DMS153 treated with DMSO at 0.1 percent for 48 hours (cell line): ENCODE measurements at regions not wholly inside any gene's neighbourhood (a gene's known extent, or its start where the extent isn't known, plus 50 kb on each side); places are given as distances from the start of the nearest gene placed in this dataset.
"Not testable (repeated sequence)": the region's sequence is repeated elsewhere in the genome, so short reads cannot be mapped to it uniquely, and the experiment has no call there.

Source experiments
- DNase-seq: peaks from one replicate; lab custom pipeline; 2025; ENCODE audit not compliant: unreplicated experiment; lab: John Stamatoyannopoulos, UW

DNA sequence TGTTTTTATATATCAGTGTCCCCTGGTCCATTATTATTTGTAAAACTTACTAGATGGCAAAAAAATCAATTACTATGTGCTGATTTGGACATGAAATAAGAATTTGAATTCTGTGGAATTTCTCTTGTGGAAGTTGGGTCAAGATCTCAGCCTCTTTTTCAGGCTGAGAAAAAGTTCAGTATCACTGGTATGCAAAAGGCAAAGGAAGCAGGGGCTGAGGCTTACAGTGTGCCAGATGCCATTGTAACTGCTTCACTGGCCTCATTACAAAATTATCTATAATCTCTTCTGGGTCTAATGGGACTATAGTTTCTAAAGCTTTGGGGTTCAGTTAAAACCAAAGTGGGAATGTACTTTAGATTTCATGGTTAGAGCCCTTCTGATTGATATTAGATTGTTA, 125.9 kb upstream of the SLC7A14 start:
- no peak for DNase-seq

DNA sequence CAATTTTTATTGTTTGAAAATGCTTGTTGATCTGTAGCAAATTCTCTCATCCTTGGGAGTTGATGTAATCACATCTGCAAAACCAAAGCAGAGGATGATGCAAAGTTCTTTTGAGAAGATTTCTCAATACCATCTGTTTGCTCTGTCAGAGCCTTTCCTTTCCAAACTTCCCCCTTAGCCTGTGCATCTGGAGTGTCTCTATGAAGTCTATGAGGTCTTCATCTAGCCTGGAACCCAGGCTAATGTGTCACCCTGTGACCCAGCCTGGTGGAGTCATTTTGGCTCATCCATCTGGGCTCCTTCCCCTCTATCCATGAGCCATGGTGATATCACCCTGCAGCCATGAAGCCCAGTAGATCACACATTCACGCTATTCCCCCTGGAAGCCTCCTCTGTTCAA, 123.2 kb upstream of the SLC7A14 start:
- no peak for DNase-seq

DNA sequence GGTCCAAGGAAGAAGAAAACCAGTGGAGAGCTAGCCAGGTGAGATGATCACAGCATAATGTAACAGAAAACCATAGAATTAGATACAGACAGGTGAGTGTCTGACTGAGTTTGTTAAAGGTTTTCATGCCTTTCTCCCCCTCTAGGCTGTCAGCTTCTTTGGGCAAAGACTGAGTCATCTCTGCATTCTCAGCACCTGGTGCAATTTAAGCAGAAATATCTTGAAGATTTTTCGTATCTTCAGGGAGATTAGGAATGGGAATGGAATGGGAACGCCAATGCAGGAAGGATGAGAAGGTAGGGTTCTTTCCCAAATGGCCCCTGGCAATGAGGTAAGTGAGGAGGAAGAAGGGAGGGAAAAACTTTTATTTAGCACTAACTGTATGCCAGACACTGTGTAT, 122.0 kb upstream of the SLC7A14 start:
- no peak for DNase-seq

DNA sequence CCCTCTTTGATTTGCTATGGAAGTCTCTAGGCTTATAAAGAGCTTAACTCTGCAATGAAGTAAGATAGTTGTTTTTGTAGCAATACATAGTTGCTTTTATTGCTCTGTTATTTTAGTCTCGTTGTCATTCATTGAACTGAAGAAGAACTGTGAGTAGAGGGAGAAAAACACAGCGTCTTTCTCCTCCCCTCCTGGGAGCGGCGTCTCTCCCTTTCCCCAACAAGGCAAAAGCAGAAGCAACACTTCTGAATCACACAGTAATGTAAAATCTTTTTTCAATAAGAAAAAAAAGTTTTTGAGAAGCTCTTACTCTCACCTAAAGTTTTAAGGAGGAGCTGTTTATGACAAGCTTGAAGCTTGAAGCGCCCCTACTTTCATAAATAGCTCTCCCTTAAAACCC, 119.3 kb upstream of the SLC7A14 start:
- DNase-seq: no peak

DNA sequence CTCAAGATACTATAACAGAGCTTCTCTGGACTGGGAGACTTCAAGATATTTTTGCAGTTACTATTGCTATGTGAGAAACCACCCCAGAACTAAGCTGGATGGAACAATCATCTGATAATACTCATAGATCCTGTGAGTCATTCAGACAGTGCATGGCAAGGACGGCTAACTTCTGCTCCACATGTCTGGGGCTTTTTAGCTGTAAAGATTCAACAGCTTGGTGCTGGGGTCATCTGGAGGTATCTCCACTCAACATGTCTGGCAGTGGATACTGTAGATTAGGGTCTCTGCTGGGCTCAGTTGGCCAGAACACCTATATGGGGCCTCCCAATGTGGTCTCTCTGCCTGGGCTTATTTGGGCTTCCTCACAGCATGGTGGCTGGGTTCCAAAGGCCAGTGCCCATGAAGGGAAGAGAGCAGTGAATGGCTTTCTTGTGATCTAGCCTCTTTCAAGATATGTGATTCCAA, 117.3 kb upstream of the SLC7A14 start:
- no peak for DNase-seq

DNA sequence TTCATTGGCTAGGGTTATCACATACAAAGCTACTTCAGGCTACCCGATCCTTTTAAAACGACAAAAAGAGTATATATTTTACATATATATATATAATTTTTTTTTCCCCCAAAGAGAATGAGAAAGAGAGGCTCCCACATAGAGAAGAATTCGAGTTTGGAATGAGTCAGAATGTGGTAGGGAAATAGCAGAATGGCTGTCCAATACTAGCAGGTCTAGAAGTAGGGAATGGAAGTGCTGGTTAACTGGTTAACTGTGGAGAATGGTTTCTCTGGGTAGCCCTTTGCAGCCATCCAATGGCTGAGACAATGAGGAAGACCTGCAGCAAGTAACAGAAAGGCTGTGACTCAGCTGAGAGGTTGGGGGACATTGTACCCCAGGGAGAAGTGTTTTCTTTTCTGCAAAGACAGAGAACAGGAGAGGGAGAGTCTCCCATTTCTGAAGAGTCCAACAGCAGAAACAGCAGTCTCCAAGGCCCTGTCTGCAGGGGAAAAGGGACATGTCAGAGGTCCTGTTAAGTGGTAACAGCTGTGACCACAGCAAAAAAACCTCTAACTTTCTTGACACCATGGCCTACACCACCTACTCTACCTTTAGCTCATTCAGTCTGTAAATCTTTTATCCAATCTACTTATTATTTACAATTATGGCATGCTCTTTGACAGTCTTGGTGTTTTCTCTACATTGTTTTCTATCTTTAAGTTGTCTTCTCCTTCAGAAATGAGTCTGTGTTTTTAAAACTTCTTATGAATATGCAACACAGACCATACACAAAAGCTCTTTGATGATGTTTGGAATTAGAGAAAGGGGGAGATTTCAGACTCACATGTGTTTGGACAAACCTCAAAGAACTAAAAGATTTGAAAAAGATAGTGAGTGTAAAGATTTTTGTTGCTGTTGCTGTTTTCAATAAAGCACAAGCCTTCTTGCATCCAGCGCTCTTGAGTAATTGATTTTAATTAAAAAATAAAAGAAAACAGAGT, 116.1 kb upstream of the SLC7A14 start:
- no peak for DNase-seq

DNA sequence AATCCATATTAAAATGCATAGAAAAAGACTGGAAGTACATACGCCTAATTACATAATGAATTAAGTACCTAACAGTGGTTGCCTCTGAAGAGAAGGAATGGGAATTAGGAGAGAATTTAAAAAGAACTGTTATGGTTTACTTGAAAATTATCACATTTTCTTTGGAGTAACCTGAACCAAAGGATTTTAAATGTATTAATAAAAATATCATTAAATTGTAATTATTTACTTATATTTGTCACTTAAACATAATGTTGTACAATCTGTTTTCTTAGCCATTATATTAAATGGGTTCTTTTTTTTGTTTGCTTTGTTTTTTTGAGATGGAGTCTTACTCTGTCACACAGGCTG, 114.2 kb upstream of the SLC7A14 start:
- DNase-seq: no peak

DNA sequence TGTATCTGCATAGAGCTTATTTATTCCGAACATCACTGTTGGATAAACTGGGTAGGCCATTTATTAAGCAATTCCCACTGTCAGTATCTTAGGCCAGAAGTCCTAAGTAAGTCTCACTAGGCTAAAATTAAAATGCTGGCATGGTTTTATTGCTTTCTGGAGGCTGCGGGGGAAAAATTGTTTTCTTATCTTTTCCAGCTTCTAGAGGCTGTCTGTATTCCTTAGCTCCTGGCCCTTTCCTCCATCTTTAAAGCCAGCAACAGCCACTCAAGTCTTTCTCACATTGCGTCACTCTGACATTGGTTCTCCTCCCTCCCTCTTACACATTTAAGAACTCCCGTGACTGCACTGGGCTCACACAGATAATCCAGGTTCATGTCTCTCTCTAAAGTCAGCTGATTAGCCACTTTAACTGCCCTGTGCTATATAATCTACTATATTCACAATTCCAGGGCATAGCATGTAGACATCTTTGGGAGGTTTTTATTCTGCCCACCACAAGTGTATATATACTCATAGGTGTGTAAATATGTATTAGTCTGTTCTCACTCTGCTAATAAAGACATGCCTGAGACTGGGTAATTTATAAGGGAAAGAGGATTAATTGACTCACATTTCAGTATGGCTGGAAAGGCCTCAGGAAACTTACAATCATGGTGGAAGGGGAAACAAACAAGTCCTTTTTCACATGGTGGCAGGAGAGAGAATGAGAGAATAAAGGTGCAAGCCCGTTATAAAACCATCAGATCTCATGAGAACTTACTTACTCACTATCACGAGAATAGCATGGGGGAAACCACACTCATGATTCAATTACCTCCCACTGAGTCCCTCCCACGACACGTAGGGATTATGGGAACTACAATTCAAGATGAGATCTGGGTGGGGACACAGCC, 113.5 kb upstream of the SLC7A14 start:
- no peak for DNase-seq

DNA sequence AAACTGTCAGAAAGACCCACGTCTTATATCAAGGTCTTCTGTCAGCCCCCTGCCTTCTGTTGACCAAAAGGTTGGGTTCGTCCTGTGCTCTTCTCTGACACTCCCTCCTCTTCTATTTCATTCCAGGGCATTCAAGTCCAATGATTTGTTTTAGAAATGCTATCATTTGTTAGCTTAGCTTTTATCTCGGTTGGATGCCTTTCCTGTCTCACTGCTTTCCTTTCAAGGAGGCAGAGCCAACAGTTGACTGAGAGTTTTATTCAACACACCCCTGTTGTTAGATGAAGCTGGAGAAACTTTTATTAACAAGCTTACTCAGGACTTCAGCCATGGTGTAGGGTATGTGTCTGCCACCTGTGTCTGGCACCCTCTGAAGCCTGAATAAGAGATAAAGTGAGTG, 112.0 kb upstream of the SLC7A14 start:
- peak; percentile 62 for DNase-seq

DNA sequence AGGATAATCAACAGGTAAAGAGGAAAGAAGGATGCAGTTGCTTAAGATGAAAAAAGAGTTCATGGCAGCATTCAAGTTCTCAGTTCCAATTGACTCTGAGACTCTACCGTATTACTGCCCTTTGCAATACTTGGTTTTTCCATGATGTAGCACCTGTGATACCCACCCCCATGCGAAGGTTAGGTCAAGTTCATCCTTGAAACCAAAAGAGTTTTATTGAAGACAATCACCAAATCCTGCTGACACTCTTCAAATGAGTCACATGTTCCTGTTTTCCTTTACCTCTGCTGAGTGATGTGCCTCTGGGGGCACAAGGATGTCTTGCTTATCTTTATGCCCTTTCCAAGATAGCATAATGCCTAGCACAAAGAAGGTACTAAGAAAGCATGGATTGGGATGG, 111.3 kb upstream of the SLC7A14 start:
- no peak for DNase-seq

DNA sequence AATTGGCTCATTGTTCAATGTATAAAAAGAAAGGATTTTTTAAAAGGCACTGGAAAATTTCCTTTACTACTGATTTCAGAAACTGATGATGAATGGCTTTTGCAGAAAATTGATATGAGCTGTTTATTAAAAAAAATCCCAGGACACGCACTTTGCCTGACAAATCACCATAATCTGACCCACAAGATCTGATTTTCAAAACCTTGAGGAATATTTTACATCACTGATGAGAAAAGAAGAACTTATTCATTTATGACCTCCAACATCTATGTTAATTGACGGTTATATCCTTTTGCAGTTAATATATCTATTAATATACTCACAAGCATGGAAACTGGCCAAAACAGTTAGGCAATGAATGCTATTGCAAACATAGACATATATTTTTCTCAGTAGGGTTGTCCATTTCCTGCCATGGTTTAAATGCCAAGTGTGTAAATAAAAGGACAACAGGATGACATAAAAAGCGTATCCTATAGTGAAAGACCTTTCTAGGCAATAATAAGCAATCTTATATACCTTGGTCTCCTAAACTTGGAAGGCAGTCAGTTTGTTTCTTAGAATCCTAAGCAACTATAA, 109.7 kb upstream of the SLC7A14 start:
- peak; percentile 50 for DNase-seq

DNA sequence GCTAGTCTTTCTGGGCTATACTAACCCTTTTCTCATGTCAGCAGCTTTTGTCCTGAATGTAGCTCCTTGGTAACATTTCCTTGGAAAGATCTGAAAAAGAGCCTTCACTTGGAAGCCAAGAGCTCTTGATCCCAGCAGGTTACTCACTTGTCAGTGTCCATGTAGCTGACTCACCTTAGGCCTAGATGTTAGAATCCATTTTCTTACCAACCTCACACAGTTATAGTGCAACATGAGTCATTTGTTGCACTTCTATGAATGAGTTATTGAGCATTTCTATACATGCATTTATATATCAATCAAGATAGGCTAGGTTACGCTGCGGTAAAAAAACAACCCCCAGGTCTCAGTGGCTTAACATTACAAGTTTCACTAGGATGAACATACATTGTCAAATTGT, 106.8 kb upstream of the SLC7A14 start:
- DNase-seq: no peak

DNA sequence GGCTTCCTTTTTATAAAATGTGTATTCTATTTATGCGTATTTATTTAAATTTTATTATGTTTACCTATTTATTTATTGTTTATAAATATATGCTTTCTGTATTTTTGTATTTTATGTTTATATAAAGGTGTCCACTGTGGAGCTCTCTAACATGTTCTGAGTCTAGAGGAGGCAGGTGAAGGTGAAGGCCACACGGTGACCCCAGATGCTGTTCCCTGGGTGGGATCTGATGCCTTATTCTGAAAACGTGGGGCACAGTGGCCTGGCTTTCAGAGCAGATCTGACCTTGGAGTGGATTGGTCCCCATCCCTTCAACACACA, 104.7 kb upstream of the SLC7A14 start:
- no peak for DNase-seq

DNA sequence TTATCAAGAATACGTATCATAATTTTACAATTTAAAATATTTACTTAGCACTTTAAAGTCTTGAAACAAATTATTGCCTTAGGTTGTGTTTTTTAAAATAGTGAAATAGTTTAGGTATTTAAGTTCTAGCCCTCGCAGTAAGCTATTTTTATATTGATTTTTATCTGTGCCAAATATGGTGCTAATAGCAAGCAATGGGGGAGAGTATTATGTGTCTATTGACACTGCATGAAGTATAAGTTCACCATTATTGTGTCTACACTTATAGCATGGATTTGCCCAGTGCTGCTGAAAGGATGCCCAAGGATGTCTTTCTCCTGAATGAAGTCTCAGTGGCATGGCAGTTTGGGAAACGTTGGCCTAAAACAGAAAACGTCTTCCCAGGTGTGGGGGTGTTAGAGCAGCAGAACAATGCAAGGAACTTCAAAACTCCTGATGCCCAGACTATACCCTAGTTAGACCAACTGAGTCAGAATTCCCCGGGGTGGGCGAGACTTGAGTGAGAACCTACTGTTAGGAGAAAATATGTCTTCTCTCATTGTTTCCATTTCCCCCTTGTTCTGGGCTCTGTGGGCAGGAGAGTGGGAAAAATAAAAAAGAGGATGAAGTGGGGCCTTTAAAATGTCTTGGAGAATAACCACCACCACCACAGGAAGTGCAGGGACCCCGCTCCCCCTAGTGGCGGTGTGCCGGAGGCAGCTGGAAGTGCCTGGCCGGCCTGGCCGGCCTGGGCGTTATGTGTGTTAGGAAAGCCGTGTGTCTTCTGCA, 104.2 kb upstream of the SLC7A14 start:
- DNase-seq: no peak

DNA sequence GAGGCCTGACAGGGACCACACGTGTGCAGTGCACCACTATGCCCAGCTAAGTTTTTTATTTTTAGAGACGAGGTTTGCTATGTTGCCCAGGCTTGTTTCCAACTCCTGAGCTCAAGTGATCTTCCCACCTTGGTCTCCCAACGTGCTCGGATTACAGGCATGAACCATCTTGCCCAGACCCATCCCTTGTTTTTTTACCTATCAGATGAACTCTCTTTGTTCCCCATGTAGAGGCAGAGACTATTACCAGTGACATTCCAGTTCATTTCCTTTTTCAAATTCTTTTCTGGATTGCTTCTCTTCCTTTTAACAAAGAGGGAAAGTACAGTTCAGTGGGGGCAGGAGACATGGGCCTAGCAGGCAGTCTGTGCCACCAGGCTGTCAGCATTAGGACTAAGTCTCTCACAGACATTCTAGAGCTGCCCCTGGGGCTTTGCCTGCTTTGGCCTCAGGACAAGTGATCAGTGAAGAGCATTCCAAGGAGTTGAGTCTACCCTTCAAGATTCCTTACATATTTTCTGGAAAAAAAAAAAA, 103.5 kb upstream of the SLC7A14 start:
- peak; percentile 54 for DNase-seq

DNA sequence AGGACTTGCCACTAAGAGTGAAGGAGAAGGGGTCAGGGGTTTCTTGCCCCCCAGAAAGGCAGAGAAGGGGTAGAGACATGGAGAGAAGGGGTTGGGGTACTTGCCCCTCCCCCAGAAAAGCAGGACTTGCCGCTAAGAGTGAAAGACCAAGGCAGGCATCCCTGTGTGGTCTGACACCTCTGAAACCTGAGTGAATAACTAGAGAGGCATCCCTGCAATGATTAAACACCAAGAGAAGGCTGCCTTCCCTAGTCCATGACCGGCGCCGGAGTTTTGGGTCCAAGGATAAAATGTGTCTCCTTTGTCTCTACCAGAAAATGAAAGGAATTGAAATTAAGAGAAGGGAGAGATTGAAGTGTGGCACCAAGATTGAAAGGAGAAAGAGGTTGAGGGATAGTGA, 102.3 kb upstream of the SLC7A14 start:
- DNase-seq: not testable (repeated sequence)

DNA sequence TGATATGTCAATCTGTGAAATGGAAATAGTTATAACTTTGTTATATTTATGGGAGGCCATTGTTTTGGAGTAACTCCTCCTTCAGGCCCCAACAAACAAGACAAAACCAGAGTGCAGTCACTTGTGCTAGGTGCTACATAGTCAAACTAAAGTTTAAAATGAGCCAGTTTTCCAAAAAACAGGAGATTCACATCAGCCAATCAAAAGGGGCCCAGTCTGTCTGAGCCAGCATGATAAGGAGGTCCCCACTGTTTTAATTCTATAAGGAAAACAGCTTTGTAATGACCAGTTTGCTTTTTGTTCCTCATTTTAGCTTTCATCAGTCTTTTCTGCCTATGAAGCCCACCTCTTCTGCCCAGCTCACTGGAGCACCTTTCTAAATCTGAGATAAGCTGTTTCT, 94.7 kb upstream of the SLC7A14 start:
- no peak for DNase-seq

DNA sequence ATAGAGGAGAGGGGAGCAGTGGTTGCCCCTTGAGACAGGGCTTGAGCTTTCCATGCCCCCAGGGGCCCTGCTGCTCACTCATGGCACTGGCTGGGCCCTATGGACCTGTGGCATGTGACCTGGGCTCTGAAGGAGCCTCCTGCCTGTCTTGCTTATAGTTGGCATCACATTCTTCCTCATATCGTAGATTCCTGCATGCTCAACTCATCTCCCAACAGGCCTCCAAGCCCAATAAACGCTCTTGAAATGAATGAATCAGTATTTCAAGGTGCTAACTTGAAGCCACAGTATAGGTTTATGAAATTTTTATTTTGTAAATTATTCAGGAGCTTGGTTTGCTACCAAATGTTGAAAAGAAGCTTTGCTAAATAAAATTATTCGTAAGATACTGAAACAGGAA, 93.3 kb upstream of the SLC7A14 start:
- DNase-seq: no peak

DNA sequence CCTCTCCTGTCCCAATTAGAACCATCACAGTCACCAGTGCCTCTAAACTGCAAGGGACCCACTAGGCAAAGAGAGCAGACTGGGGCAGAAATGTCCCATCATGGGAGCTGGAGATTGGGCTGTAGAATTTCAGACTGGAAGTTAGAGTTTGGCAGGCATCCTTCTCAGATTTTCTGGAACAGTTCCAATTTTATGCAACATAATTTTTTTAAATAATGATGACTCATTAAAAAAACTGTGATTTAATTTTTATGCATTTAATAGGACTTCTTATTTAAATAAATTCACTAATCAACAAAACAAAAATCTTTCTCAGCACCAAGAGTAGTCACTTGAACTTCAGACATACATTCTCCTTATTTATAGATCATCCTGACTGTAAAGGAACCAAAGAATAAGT, 84.6 kb upstream of the SLC7A14 start:
- no peak for DNase-seq

DNA sequence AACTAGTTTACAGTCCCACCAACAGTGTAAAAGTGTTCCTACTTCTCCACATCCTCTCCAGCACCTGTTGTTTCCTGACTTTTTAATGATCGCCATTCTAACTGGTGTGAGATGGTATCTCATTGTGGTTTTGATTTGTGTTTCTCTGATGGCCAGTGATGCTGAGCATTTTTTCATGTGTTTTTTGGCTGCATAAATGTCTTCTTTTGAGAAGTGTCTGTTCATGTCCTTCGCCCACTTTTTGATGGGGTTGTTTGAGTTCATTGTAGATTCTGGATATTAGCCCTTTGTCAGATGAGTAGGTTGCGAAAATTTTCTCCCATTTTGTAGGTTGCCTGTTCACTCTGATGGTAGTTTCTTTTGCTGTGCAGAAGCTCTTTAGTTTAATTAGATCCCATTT, 77.1 kb upstream of the SLC7A14 start:
- not testable (repeated sequence) for DNase-seq

DNA sequence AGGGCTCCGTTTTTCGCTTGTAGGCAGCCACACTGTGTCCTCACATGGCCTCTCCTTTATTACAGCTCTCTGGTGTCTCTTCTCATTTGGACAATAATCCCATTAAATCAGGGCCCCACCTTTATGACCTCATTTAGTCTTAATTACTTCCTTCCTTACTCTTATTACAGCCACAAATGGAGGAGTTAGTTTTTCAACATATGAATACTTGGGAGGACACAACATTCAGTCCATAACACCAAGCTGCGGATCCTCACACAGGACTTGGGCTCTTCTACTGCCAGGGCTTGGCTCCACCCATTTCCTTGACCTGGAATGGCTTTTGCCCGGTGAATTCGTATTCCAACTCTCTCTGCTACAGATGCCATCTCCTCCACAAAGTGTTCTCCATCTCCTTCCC, 74.3 kb upstream of the SLC7A14 start:
- DNase-seq: no peak
